GM13976 (cell line): ENCODE measurements at regions not wholly inside any gene's neighbourhood (a gene's known extent, or its start where the extent isn't known, plus 50 kb on each side); places are given as distances from the start of the nearest gene placed in this dataset.

Source experiments
- DNase-seq: peaks from one replicate; pipeline ENCODE4 v3.0.0; 2012; ENCODE audit warnings: low spot score
- in situ Hi-C: fragments of 300-500 bp; cut with MboI; formaldehyde crosslinking; loops from one replicate; pipeline ENCODE4 v1.12.0; 2022; ENCODE audit warnings: low sequenced_read_pairs, mixed read lengths, inconsistent platforms; ENCODE audit not compliant: unreplicated experiment
- TF ChIP-seq, protein P1 (sequence below): IDR thresholded peaks from 2 replicates; pipeline ENCODE4 v1.5.1; 2012; ENCODE audit warnings: borderline replicate concordance, mild to moderate bottlenecking; ENCODE audit not compliant: insufficient read depth; ENCODE audit errors: extremely low read depth, missing control alignments, control extremely low read depth

DNA sequence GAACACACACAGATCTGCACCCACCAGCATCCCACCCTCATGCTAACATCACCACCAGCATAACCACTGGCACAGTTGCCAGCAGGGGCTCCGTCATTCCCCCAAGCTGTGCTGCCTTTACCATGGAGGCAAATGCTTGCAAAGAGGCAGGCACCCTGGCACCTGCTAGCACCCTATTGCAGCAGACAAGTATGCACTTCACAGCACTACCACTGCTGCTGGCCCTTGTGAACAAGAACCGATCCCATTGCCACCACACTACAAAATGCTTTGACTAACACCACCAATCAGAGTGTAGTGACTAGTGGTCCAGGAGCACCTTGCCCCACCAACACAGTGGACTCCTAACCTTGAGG, 862.2 kb upstream of the DPPA4 start:
- TF ChIP-seq, protein P1, sequence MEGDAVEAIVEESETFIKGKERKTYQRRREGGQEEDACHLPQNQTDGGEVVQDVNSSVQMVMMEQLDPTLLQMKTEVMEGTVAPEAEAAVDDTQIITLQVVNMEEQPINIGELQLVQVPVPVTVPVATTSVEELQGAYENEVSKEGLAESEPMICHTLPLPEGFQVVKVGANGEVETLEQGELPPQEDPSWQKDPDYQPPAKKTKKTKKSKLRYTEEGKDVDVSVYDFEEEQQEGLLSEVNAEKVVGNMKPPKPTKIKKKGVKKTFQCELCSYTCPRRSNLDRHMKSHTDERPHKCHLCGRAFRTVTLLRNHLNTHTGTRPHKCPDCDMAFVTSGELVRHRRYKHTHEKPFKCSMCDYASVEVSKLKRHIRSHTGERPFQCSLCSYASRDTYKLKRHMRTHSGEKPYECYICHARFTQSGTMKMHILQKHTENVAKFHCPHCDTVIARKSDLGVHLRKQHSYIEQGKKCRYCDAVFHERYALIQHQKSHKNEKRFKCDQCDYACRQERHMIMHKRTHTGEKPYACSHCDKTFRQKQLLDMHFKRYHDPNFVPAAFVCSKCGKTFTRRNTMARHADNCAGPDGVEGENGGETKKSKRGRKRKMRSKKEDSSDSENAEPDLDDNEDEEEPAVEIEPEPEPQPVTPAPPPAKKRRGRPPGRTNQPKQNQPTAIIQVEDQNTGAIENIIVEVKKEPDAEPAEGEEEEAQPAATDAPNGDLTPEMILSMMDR = no peak
- in situ Hi-C loops = no loop called here
- no peak for DNase-seq

DNA sequence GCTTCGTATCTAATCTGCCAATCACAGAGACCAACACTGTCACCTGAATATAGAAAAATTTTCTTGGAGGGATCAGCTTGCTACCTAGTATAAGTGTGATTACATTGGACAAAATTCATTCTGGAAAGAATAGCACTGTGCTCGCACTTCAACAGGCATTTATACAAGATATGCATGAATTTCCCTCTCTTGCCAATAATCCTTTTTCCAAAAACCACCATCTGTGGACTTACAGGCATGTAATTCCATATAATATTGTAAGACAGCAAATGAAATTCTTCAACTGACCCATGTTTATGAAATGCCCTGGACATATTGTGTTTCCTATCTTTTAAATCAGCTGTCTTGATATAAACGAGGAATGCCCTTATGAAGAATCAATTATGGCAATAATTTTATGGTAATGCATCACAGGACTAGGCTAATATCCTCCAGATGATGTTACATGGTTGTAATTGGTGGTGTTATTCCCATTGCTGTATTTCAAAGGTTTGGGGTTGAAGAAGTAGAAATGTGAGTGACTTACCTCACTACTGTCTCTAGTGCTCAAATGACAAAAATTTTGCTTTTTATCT, 861.4 kb upstream of the NECTIN3 start:
- in situ Hi-C loops = no loop called here
- TF ChIP-seq, protein P1 = no peak

GRCh38 chr3:110226645-110227044, 845.0 kb upstream of the NECTIN3 start:
- in situ Hi-C loops = no loop called here
- no peak for DNase-seq
- TF ChIP-seq, protein P1 = no peak

More for the DNA sequence above, 861.4 kb upstream of the NECTIN3 start:
- DNase-seq = no peak

DNA sequence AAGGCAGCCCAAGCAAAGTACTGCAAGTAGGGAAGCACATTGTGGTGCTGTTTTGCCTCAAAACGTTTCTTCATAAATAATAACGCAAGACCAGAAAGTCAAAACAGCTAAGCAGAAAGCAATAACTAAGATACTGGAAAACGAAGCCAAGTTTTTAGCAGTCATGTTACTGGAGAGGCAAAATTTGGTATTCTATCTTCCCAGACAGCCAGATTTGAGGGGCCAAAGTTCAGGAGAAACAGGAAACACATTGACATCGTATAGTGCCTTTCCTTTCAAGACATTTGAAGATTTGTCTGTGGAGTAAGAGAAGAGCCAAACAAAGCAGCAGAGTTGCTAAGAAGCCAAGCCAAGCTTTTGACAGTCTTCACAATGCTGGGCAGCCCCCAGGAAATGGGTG, 843.6 kb upstream of the NECTIN3 start:
- DNase-seq = no peak
- TF ChIP-seq, protein P1 = no peak
- in situ Hi-C loops = no loop called here

DNA sequence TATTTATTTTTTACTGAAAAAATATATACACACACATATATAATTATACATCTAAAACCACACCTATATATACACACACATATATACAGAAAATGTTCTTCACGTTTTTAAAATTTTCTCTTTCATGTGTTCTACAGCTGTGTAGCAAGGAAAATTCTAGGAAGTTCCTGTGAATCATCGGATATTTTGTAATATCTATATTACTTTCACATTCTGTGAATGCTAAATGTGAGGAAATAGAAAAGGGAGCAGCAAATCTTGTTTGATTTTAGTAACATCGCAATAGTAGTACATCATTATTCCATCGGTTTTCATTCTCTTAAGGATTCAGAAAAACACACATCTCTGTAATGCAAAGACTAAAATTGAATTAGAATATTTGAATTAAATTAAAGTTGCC, 836.8 kb upstream of the NECTIN3 start:
- TF ChIP-seq, protein P1 = no peak
- no peak for DNase-seq
- in situ Hi-C loops = no loop called here

DNA sequence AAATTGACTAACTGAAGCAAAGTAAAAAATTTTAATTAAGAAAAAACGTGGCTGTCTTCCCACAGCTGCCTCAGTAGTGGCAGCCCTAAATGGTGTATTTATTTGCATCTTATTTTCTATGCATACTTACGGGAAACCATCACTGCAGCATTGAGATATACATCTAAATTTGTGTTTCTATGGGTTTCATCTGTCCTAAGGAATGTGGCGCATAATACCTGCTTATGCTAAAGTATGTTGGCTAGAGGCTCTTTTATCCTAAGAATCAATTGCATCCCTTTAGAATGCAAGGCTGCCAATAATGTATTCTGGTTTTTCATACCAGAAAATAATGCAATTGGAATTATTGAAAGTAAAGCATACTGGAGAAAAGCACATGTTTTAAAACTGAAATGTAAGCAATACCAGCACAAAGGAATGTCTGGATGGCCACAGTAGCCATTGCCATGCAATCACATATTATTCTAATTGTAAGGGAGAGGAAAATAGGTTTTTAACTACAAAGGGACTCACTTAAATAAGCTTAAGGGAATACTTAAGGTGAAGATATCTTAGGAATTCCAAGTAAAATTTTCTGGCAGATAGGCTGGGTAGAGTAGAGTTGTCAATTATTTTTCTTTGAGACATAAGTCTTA, 834.5 kb upstream of the NECTIN3 start:
- in situ Hi-C loops = no loop called here
- no peak for DNase-seq
- TF ChIP-seq, protein P1 = no peak
